HEK293T (cell line): ENCODE measurements at regions not wholly inside any gene's neighbourhood (a gene's known extent, or its start where the extent isn't known, plus 50 kb on each side); places are given as distances from the start of the nearest gene placed in this dataset.
"Not testable (repeated sequence)": the region's sequence is repeated elsewhere in the genome, so short reads cannot be mapped to it uniquely, and the experiment has no call there.

Source experiments
- ARNT ChIP-seq: fragments of 450-650 bp; IDR thresholded peaks from 2 replicates; pipeline ENCODE4 v1.6.1; 2017; ENCODE audit warnings: mild to moderate bottlenecking
- FOXA1 ChIP-seq: fragments of 450-650 bp; IDR thresholded peaks from 2 replicates; pipeline ENCODE4 v1.6.1; 2016; ENCODE audit warnings: mild to moderate bottlenecking
- FOXM1 ChIP-seq: fragments of 450-650 bp; IDR thresholded peaks from 2 replicates; pipeline ENCODE4 v1.6.1; 2017; ENCODE audit warnings: mild to moderate bottlenecking, borderline replicate concordance
- HDGF ChIP-seq: fragments of 450-650 bp; IDR thresholded peaks from 2 replicates; pipeline ENCODE4 v1.6.1; 2017; ENCODE audit warnings: antibody characterized with exemption, borderline replicate concordance
- L3MBTL2 ChIP-seq: fragments of 450-650 bp; conservative IDR thresholded peaks from 2 replicates; pipeline ENCODE4 v1.6.1; 2016; ENCODE audit warnings: mild to moderate bottlenecking
- SP1 ChIP-seq: fragments of 450-650 bp; IDR thresholded peaks from 2 replicates; pipeline ENCODE4 v1.6.1; 2017
- SUZ12 ChIP-seq: fragments of 450-650 bp; IDR thresholded peaks from 2 replicates; pipeline ENCODE4 v1.6.1; 2016; ENCODE audit warnings: mild to moderate bottlenecking
- ZNF384 ChIP-seq: fragments of 450-650 bp; IDR thresholded peaks from 2 replicates; pipeline ENCODE4 v1.6.1; 2016

GRCh38 chr13:111631271-111631670 is 310.8 kb downstream of the TEX29 start:
- not testable (repeated sequence) for TF ChIP-seq SUZ12, ARNT, FOXA1, L3MBTL2, HDGF, FOXM1, ZNF384, SP1
